ENCODE measurements at regions not wholly inside any gene's neighbourhood (a gene's known extent, or its start where the extent isn't known, plus 50 kb on each side); places are given as distances from the start of the nearest gene placed in this dataset.

DNA sequence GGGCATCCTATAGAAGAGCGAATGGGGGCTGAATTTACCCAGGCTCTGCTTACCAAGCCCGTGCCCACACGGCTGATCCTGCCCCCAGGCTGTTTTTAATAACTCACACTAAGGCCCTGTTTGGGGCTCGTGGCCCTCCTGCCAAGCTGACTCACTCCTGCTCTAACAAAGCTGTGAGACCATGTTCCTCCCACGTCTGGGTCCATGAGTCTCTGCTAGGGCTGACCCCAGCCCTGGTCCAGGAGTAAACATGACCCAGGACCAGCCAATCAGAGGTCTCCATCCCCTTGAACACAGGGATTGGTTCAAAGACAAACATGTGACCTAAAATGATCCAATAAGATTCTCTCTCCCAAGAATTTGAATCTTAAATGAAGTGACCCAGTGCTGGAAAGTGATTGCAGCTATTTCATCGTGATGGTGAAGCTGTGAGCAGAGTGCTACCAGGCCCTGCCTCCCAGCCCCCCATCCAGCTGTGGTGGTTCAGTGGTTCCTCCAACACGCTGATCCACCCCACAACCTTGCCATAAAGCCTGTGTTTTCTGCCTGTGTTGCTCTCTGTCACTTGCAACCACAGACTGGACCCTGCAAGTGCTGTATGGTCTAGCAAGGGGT lies 57.2 kb downstream of the C16orf82 start:
- H4K5ac ChIP-seq (ENCODE audit: insufficient read length, low read depth, low read length): no peak overlapping the region
- peak overlapping the region; percentile 30 for H2AFZ ChIP-seq (ENCODE audit: low read length)
- H3K23me2 ChIP-seq (ENCODE audit: low read depth, low read length): no peaks in the 10 kb centered on the region
- H3K9ac ChIP-seq (replicated peaks in 1 of 4; ENCODE audit: extremely low read depth in 1 of 4, low read depth in 3 of 4, low read length in 3 of 4): no peak overlapping the region
- ChIA-PET CTCF (ENCODE audit: partially characterized antibody) (no interaction called here), POLR2A (ENCODE audit: partially characterized antibody) (no interaction called here)
- H3K36me3 ChIP-seq (ENCODE audit: control insufficient read depth in 2 of 4, insufficient read depth in 4 of 4, low read length in 3 of 4): no peaks in the 10 kb centered on the region
- H2BK15ac ChIP-seq (ENCODE audit: low read length): no peak overlapping the region
- no peak overlapping the region for H2AK5ac ChIP-seq (ENCODE audit: low read depth, low read length)
- no peak overlapping the region for H4K91ac ChIP-seq (replicated peaks; ENCODE audit: insufficient read length, low read length)
- no peak overlapping the region for H3K23ac ChIP-seq (ENCODE audit: insufficient read length)
- H3K14ac ChIP-seq (ENCODE audit: insufficient read length): no peak overlapping the region
- H3K27me3 ChIP-seq (replicated peaks in 1 of 4; ENCODE audit: control insufficient read depth in 3 of 4, extremely low read depth in 1 of 4, insufficient read depth in 3 of 4, low read length in 3 of 4): no peaks in the 10 kb centered on the region
- H2BK12ac ChIP-seq (ENCODE audit: low read depth, low read length): no peak overlapping the region
- 86% methylated on average over 7 of the region's 7 CpGs; no CpG with 5 or more reads in 1 of the 2 experiments for WGBS, 2 experiments (ENCODE audit: extremely low coverage in 1 of 2, insufficient coverage in 1 of 2, insufficient read length in 1 of 2, insufficient replicate concordance in 2 of 2, low coverage in 1 of 2, low lambda C conversion rate in 2 of 2, missing lambda C conversion rate in 1 of 2)
- no peak overlapping the region for H3K4me3 ChIP-seq (ENCODE audit: extremely low read depth in 1 of 4, insufficient read depth in 2 of 4, low read depth in 3 of 4, low read length in 4 of 4)
- H2BK120ac ChIP-seq (replicated peaks; ENCODE audit: low read depth, low read length): no peak overlapping the region
- H3K4me2 ChIP-seq (ENCODE audit: insufficient read depth in 1 of 2, low read depth in 2 of 2, low read length in 2 of 2): no peak overlapping the region
- H4K20me1 ChIP-seq (replicated peaks in 1 of 2; ENCODE audit: control insufficient read depth in 1 of 2, insufficient read depth in 2 of 2, low read length in 2 of 2): no peaks in the 10 kb centered on the region
- H3K79me2 ChIP-seq (ENCODE audit: control insufficient read depth in 1 of 2, insufficient read depth in 2 of 2, low read length in 2 of 2): no peaks in the 10 kb centered on the region
- H3K79me1 ChIP-seq (ENCODE audit: low read depth, low read length): no peaks in the 10 kb centered on the region
- H3K56ac ChIP-seq (replicated peaks; ENCODE audit: insufficient read length, low read depth, low read length): no peak overlapping the region
- DNase-seq (ENCODE audit: low read depth in 1 of 2, low spot score in 2 of 2) (no peak), FAIRE-seq (no peak)
- H3K4ac ChIP-seq (replicated peaks; ENCODE audit: insufficient read length, low read depth, low read length): no peak overlapping the region
- H2BK20ac ChIP-seq (ENCODE audit: low read length): no peak overlapping the region
- no peaks in the 10 kb centered on the region; a peak in 1 of 7 replicates for H3K4me1 ChIP-seq (replicated peaks in 1 of 4; ENCODE audit: control insufficient read depth in 3 of 4, insufficient read depth in 4 of 4, low read length in 3 of 4)
- no peak overlapping the region for H2BK5ac ChIP-seq (ENCODE audit: low read depth, low read length)
- H4K8ac ChIP-seq (ENCODE audit: extremely low read depth, insufficient read depth, low read length): no peak overlapping the region
- H3K27ac ChIP-seq (ENCODE audit: low read depth, low read length): no peak overlapping the region
- H3K9me3 ChIP-seq (ENCODE audit: insufficient read depth in 2 of 2, low read depth in 1 of 2, low read length in 1 of 2): peaks cover 0 to 6% of the 10 kb centered on the region in 2 experiments; a peak in 2 of 4 replicates
- H3K18ac ChIP-seq (ENCODE audit: extremely low read depth, low read length): no peak overlapping the region
- TF ChIP-seq BACH1 (IDR thresholded peaks at IDR 0.05; ENCODE audit: low read length): no peak
- no peak for TF ChIP-seq CHD1 (IDR thresholded peaks at IDR 0.05; ENCODE audit: low read depth, low read length)
- no peak for TF ChIP-seq EP300 (IDR thresholded peaks at IDR 0.05; ENCODE audit: borderline replicate concordance in 1 of 2, low read depth in 2 of 2, low read length in 2 of 2)
- TF ChIP-seq RAD21 (IDR thresholded peaks at IDR 0.05 in 1 of 2, conservative IDR thresholded peaks at IDR 0.05 in 1 of 2; ENCODE audit: low read depth in 2 of 2, low read length in 2 of 2): no peak
- TF ChIP-seq SIRT6 (IDR thresholded peaks at IDR 0.05; ENCODE audit: low read length): no peak
- no peak for TF ChIP-seq EGR1 (IDR thresholded peaks at IDR 0.05; ENCODE audit: borderline replicate concordance, low read depth, low read length)
- TF ChIP-seq POLR2A (IDR thresholded peaks at IDR 0.05; ENCODE audit: control extremely low read depth in 1 of 2, low read depth in 2 of 2, low read length in 2 of 2): no peak
- no peak for TF ChIP-seq SRF (IDR thresholded peaks at IDR 0.05; ENCODE audit: low read depth, low read length)
- no peak for TF ChIP-seq HDAC6 (IDR thresholded peaks at IDR 0.05; ENCODE audit: low read depth, low read length)
- no peak for TF ChIP-seq BRCA1 (IDR thresholded peaks at IDR 0.05; ENCODE audit: low read depth, low read length)
- TF ChIP-seq CEBPB (IDR thresholded peaks at IDR 0.05; ENCODE audit: low read depth, low read length): no peak
- TF ChIP-seq GTF2F1 (IDR thresholded peaks at IDR 0.05; ENCODE audit: borderline replicate concordance, low read depth, low read length): no peak
- TF ChIP-seq TAF1 (IDR thresholded peaks at IDR 0.05; ENCODE audit: low read depth, low read length): no peak
- TF ChIP-seq, protein P1, sequence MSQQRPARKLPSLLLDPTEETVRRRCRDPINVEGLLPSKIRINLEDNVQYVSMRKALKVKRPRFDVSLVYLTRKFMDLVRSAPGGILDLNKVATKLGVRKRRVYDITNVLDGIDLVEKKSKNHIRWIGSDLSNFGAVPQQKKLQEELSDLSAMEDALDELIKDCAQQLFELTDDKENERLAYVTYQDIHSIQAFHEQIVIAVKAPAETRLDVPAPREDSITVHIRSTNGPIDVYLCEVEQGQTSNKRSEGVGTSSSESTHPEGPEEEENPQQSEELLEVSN (IDR thresholded peaks at IDR 0.05): no peak
- TF ChIP-seq CHD2 (IDR thresholded peaks at IDR 0.05; ENCODE audit: low read length): no peak
